Aorta (tissue), 5 donors: ENCODE measurements at regions not wholly inside any gene's neighbourhood (a gene's known extent, or its start where the extent isn't known, plus 50 kb on each side); places are given as distances from the start of the nearest gene placed in this dataset.
A peak's percentile ranks its signal among the peaks of the same experiment; 100 is the strongest.
"Not testable (repeated sequence)": the region's sequence is repeated elsewhere in the genome, so short reads cannot be mapped to it uniquely, and the experiment has no call there.

Experiments
- ATAC-seq: fragments of 200-7000 bp; cut with Tn5 transposase; one replicate; pipeline ENCODE4 v1.9.1; 2022; ENCODE audit warnings: moderate library complexity; ENCODE audit not compliant: low FRiP score
- DNase-seq, 2 donors: peaks; one replicate each; pipeline ENCODE4 v3.0.0-alpha.2; 2020
- H3K27ac ChIP-seq, 2 donors: one replicate each; pipeline ENCODE4 v1.5.1; 2013; ENCODE audit warnings: low read length in 2 of 2, mild to moderate bottlenecking in 2 of 2, moderate library complexity in 2 of 2, control low read depth in 1 of 2, inconsistent platforms in 1 of 2, low read depth in 1 of 2
- H3K27me3 ChIP-seq, 2 donors: one replicate each; pipeline ENCODE4 v1.6.1; 2013; ENCODE audit warnings: control low read depth in 1 of 2, low read length in 1 of 2, mild to moderate bottlenecking in 1 of 2, moderate library complexity in 1 of 2; ENCODE audit not compliant: insufficient read depth in 2 of 2, control insufficient read depth in 1 of 2
- H3K36me3 ChIP-seq, 2 donors: one replicate each; pipeline ENCODE4 v1.6.1; 2013; ENCODE audit warnings: control low read depth in 1 of 2, low read length in 1 of 2, mild to moderate bottlenecking in 1 of 2; ENCODE audit not compliant: insufficient read depth in 2 of 2, control insufficient read depth in 1 of 2
- H3K4me1 ChIP-seq, 2 donors: one replicate each; pipeline ENCODE4 v1.6.1; 2013; ENCODE audit warnings: low read length in 2 of 2, control low read depth in 1 of 2, mild to moderate bottlenecking in 1 of 2, moderate library complexity in 1 of 2; ENCODE audit not compliant: insufficient read depth in 2 of 2, control insufficient read depth in 1 of 2
- H3K4me3 ChIP-seq, 2 donors: one replicate each; pipeline ENCODE4 v1.5.1; 2013; ENCODE audit warnings: low read length in 2 of 2, control low read depth in 1 of 2, mild to moderate bottlenecking in 1 of 2
- H3K9me3 ChIP-seq: one replicate; pipeline ENCODE4 v1.6.1; 2013; ENCODE audit warnings: mild to moderate bottlenecking, low read length; ENCODE audit not compliant: control insufficient read depth
- WGBS, 2 donors: extraction: QIAGEN DNeasy Blood & Tissue Kit; methylation state at CpG; one replicate each; pipeline ENCODE4 v1.1.7; 2013; 5-methylcytosine and 5-hydroxymethylcytosine counted together
- intact Hi-C, 2 donors: fragments of 100-400 bp; cut with DNase I; formaldehyde crosslinking; loops; one replicate each; pipeline versions ENCODE4 v1.14.2 to v1.15.0; 2022
- donor health status: healthy with polysubstance abuse.
- donor health status: Bipolar disorder and iron deficiency.
- donor health status: DM: no; HTN: no; CAD: no.
- donor health status: DM: no; HTN: no; CAD: no.
- donor health status: DM: yes; HTN: yes; CAD: no.

DNA sequence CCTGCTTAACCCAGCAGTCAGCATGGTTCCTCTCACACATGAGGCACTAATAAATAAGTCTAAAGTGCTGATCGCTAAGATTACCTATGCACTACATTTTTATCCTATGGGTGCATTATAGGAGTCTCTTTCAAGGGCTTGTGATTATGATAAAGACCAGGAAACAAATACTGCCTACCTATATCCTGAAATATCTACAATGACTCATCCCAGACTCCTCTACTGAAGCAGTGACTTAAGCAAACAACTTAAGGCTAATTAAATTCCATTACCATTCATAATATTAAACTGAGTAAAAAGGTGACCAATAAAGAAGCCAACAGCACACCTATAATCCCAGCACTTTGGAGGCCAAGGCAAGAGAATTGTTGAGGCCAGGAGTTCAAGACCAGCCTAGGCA is 338.4 kb downstream of the DNAH5 start:
- Histone ChIP-seq H3K36me3 (no peaks in the 10 kb centered on the region), H3K9me3 (peaks cover 3% of the 10 kb centered on the region), H3K4me1 (no peaks in the 10 kb centered on the region), H3K4me3 (no peak overlapping the region), H3K27me3 (no peaks in the 10 kb centered on the region), H3K27ac (no peak overlapping the region)
- no peak for ATAC-seq
- WGBS, 2 donors = 96% methylated on average over 1 of the region's 1 CpG
- intact Hi-C loops = no loop called here
- no peak for DNase-seq

DNA sequence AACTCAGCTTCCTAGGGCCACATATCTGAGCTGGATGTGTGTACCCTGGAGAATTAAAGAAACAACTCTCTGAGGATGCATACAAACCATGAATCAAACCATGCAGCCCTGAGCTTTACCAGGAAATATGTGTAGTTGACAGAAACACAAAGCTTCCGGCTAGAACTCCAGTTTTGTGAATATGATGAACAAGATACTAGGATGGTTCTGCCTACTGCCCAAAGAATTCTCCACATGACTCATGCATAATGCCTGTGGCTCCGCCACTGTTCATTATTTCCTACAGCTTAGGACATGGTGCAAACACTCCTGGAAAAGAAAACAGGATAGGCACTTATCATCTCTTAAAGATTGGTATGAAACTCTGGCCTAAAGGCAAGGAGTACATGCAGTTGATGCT is 343.4 kb downstream of the DNAH5 start:
- Histone ChIP-seq H3K4me1 (no peaks in the 10 kb centered on the region), H3K36me3 (no peaks in the 10 kb centered on the region), H3K9me3 (peaks cover 3% of the 10 kb centered on the region), H3K4me3 (no peak overlapping the region), H3K27ac (no peak overlapping the region), H3K27me3 (no peaks in the 10 kb centered on the region)
- DNase-seq (no peak), ATAC-seq (peak; percentile 26)
- intact Hi-C loops = no loop called here
- WGBS, 2 donors = 66 to 69% methylated on average over 2 of the region's 2 CpGs

DNA sequence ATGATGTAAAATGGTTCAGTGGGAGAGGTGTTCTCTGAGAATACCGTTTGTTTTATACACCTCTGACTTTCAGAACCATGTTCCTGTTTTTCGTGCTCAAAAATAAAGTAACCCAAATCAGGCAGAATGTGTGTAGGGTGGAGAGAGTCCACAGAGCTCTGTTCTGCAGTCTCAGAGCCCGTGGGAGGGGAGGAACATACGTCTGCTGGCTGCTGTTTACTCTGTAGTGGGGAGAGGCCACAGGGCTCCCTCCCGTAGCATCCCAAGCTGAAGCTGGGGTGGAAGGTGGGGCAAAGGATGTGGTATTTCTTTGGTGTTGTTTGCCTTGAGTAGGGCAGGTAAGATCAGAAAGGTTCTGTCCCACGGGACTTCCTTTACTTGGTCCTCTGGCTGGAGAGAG is 348.5 kb downstream of the DNAH5 start:
- ATAC-seq = no peak
- WGBS, 2 donors = 61 to 71% methylated on average over 6 of the region's 6 CpGs

DNA sequence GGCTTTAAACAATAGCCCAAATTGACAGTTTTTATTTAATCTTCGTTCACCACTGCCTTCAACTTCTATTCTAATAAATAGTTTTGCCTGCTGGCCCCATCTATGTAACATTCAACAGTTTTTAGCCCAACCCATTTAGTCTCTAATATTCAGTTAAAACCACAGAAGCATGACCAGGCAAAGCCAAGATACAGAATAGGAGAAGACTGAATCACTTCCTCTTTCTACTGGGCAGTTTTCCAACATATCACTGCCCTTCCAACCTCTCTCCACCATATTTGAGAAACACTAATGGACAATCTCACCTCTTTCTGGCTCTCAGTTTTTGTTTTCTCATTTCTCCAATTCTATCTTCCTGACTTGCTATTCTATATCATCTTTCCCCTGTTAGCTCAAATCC is 352.9 kb downstream of the DNAH5 start:
- Histone ChIP-seq H3K4me1 (no peaks in the 10 kb centered on the region), H3K9me3 (no peaks in the 10 kb centered on the region), H3K27me3 (no peaks in the 10 kb centered on the region), H3K27ac (no peak overlapping the region), H3K4me3 (no peak overlapping the region), H3K36me3 (no peaks in the 10 kb centered on the region)
- no peak for DNase-seq
- 53 to 62% methylated on average over 1 of the region's 1 CpG for WGBS, 2 donors
- intact Hi-C loops = no loop called here
- no peak for ATAC-seq

More for the DNA sequence above, 348.5 kb downstream of the DNAH5 start:
- Histone ChIP-seq H3K9me3 (no peaks in the 10 kb centered on the region), H3K27me3 (no peaks in the 10 kb centered on the region), H3K36me3 (no peaks in the 10 kb centered on the region), H3K4me1 (no peaks in the 10 kb centered on the region), H3K4me3 (no peak overlapping the region), H3K27ac (no peak overlapping the region)
- intact Hi-C loops = no loop called here
- no peak for DNase-seq

DNA sequence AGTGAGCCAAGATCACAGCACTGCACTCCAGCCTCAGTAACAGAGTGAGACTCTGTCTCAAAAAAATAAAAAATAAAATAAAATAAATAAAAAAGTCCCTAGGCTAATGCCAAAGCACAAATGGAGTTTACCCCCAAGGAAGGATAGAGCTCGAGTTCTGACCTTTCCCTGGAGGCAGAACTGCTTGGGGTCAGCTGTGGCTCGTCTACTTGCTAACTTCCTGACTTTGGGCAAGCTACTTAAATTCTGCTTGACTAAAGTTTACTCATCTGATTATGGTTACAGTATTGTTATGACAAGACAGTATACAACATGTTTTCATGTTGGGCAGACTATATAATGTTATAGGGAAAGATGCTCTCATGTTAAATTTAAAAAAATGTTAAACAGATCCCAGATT is 359.2 kb downstream of the DNAH5 start:
- no peaks in the 10 kb centered on the region for H3K36me3 ChIP-seq
- 49 to 52% methylated on average over 2 of the region's 2 CpGs for WGBS, 2 donors
- H3K4me3 ChIP-seq = no peak overlapping the region
- no peaks in the 10 kb centered on the region for H3K9me3 ChIP-seq
- no peaks in the 10 kb centered on the region for H3K27me3 ChIP-seq
- no peaks in the 10 kb centered on the region for H3K4me1 ChIP-seq
- DNase-seq = no peak
- intact Hi-C loops = no loop called here
- ATAC-seq = no peak
- no peak overlapping the region for H3K27ac ChIP-seq

DNA sequence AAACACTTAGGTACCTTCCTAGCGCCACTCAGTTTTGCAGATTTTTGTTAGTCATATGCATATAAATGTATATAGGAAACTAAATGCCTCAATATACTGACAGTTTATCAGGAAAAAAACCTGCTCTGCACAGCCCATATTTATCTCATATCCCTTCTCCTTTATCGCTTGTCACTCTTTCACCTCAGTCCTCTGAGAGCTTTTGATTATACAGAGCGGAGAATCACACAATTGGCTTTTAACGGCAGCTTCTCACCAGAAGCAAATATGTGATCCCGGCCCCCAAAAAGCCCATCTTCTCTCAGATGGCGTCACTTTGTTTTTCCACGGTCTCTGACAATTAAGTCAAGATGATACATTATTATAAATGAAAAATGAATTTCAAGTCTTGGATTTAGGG is 362.6 kb downstream of the DNAH5 start:
- intact Hi-C loops = no loop called here
- ATAC-seq = no peak
- Histone ChIP-seq H3K9me3 (no peaks in the 10 kb centered on the region), H3K4me1 (no peaks in the 10 kb centered on the region), H3K27me3 (no peaks in the 10 kb centered on the region), H3K27ac (no peak overlapping the region), H3K4me3 (no peak overlapping the region), H3K36me3 (no peaks in the 10 kb centered on the region)
- DNase-seq = no peak
- WGBS, 2 donors = 85 to 86% methylated on average over 7 of the region's 7 CpGs

DNA sequence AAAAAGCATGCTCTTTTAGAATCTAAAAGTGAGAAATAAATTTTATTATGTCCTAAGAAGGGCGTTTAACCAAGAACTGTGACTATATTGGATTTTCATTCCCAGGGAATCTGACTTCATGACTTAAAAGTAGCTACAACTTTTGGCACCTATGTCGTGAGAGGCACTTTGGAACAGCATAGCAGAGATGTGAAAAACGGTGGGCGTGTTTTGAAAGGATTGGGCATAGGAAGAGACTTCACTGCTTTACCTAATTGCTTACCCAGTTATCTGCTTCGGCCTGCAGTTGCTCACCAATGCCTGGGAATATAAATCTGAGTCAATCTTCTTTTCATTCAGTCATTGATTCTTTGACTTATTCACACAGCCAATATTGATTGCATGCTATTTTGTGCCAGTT is 363.4 kb downstream of the DNAH5 start:
- no peaks in the 10 kb centered on the region for H3K36me3 ChIP-seq
- intact Hi-C loops = no loop called here
- no peaks in the 10 kb centered on the region for H3K27me3 ChIP-seq
- no peak overlapping the region for H3K27ac ChIP-seq
- ATAC-seq (no peak), DNase-seq (no peak)
- WGBS, 2 donors = 58 to 59% methylated on average over 5 of the region's 5 CpGs
- no peaks in the 10 kb centered on the region for H3K9me3 ChIP-seq
- no peaks in the 10 kb centered on the region for H3K4me1 ChIP-seq
- H3K4me3 ChIP-seq = no peak overlapping the region

DNA sequence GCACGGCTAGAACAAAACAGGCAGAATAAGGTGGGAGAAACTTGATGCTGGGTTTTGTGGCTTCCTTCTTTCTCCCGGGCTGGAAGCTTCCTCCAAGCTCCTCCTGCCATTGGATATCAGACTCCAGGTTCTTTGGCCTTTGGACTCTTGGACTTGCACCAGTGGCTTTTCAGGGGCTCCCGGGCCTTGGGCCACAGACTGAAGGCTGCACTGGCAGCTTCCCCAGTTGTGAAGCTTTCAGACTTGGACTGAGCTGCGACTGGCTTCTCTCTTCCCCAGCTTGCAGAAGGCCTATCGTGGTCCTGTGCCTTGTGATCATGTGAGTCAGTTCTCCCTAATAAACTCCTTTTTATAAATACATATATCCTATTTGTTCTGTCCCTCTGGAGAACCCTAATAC is 364.4 kb downstream of the DNAH5 start:
- 65 to 70% methylated on average over 5 of the region's 5 CpGs for WGBS, 2 donors
- H3K27ac ChIP-seq = no peak overlapping the region
- intact Hi-C loops = no loop called here
- no peaks in the 10 kb centered on the region for H3K9me3 ChIP-seq
- H3K4me1 ChIP-seq = no peaks in the 10 kb centered on the region
- H3K36me3 ChIP-seq = no peaks in the 10 kb centered on the region
- no peak for ATAC-seq
- no peak for DNase-seq
- no peak overlapping the region for H3K4me3 ChIP-seq
- H3K27me3 ChIP-seq = no peaks in the 10 kb centered on the region

DNA sequence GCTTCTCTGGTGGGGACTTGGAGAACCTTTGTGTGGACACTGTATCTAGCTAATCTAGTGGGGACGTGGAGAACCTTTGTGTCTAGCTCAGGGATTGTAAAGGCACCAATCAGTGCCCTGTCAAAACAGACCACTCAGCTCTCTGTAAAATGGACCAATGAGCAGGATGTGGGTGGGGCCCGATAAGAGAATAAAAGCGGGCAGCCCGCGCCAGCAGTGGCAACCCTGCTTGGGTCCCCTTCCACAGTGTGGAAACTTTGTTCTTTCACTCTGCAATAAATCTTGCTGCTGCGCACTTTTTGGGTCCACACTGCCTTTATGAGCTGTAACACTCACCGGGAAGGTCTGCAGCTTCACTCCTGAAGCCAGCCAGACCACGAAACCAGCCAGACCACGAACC is 365.4 kb downstream of the DNAH5 start:
- H3K27ac ChIP-seq, H3K9me3 ChIP-seq, intact Hi-C loops, H3K27me3 ChIP-seq, H3K36me3 ChIP-seq, DNase-seq, H3K4me3 ChIP-seq, ATAC-seq, H3K4me1 ChIP-seq: not testable (repeated sequence)
- WGBS, 2 donors = 92 to 93% methylated on average over 9 of the region's 9 CpGs
